CD4-positive, alpha-beta T cell (primary cell): ENCODE measurements at regions not wholly inside any gene's neighbourhood (a gene's known extent, or its start where the extent isn't known, plus 50 kb on each side); places are given as distances from the start of the nearest gene placed in this dataset.

Experiments used
- ATAC-seq: fragments of 200-7000 bp; cut with Tn5 transposase; one replicate; pipeline ENCODE4 v1.10.0; 2022; ENCODE audit warnings: mild to moderate bottlenecking; ENCODE audit not compliant: poor library complexity
- CTCF ChIA-PET: fragments of 350-600 bp; sonication (Branson Sonifier 250); formaldehyde crosslinking; loops from one replicate; lab custom pipeline; 2021; ENCODE audit warnings: antibody characterized with exemption, inconsistent platforms; lab: Charles Lee
- POLR2A ChIA-PET: fragments of 350-600 bp; sonication (Branson Sonifier 250); formaldehyde crosslinking; loops from one replicate; lab custom pipeline; 2021; ENCODE audit warnings: antibody characterized with exemption, inconsistent platforms; lab: Charles Lee
- DNase-seq, 14 experiments: peaks; one replicate each; pipeline ENCODE4 v3.0.0-alpha.2; 2013 to 2020; ENCODE audit warnings: mixed read lengths in 2 of 14
- H3K27ac ChIP-seq, 2 donors: one replicate each; pipeline versions ENCODE4 v1.5.1 to v1.7.0; 2013; ENCODE audit warnings: low read length in 2 of 2, low read depth in 1 of 2, mild to moderate bottlenecking in 1 of 2
- H3K27me3 ChIP-seq, 2 experiments: 1 replicate in 1 of 2; 2 replicates in 1 of 2; pipeline versions ENCODE4 v1.6.1 to v1.7.0; 2013; ENCODE audit warnings: low read length in 2 of 2, control low read depth in 1 of 2, mild to moderate bottlenecking in 1 of 2, moderate library complexity in 1 of 2; ENCODE audit not compliant: insufficient read depth in 2 of 2, control insufficient read depth in 1 of 2
- H3K36me3 ChIP-seq: one replicate; pipeline ENCODE4 v1.6.1; 2013; ENCODE audit warnings: low read length, control low read depth; ENCODE audit not compliant: insufficient read depth
- H3K4me1 ChIP-seq: one replicate; pipeline ENCODE4 v1.6.1; 2013; ENCODE audit warnings: low read length, control low read depth; ENCODE audit not compliant: insufficient read depth
- H3K4me3 ChIP-seq: one replicate; pipeline ENCODE4 v1.5.1; 2013; ENCODE audit warnings: mild to moderate bottlenecking, low read length, moderate library complexity
- H3K9me3 ChIP-seq, 2 experiments: 1 replicate in 1 of 2; 2 replicates in 1 of 2; pipeline versions ENCODE4 v1.6.1 to v1.7.0; 2013; ENCODE audit warnings: low read length in 2 of 2, mild to moderate bottlenecking in 2 of 2, control low read depth in 1 of 2, moderate library complexity in 1 of 2; ENCODE audit not compliant: control insufficient read depth in 1 of 2, insufficient read depth in 1 of 2
- H3K27ac Mint-ChIP-seq: one replicate; pipeline ENCODE4 v1.8.0; 2020; ENCODE audit warnings: mixed read lengths
- H3K27me3 Mint-ChIP-seq: one replicate; pipeline ENCODE4 v1.8.0; 2021; ENCODE audit warnings: mixed read lengths
- H3K36me3 Mint-ChIP-seq: one replicate; pipeline ENCODE4 v1.8.0; 2021; ENCODE audit warnings: low read depth, mixed read lengths
- H3K4me1 Mint-ChIP-seq: one replicate; pipeline ENCODE4 v1.8.0; 2021; ENCODE audit warnings: low read depth, mixed read lengths
- H3K4me3 Mint-ChIP-seq: one replicate; pipeline ENCODE4 v1.8.0; 2020; ENCODE audit warnings: mild to moderate bottlenecking, mixed read lengths
- H3K9me3 Mint-ChIP-seq: one replicate; pipeline ENCODE4 v1.8.0; 2020; ENCODE audit warnings: mixed read lengths
- intact Hi-C, 2 experiments: fragments of 100-400 bp; cut with DNase I in 1 of 2; cut with micrococcal nuclease in 1 of 2; formaldehyde crosslinking; loops; one replicate each; pipeline versions ENCODE4 v1.15.1 to v1.9.0; 2023 to 2025; cut with DNase I, micrococcal nuclease
- TF ChIP-seq, protein P1 (sequence below): fragments of 200-600 bp; IDR thresholded peaks from one replicate; pipeline ENCODE4 v1.8.0; 2022; ENCODE audit warnings: antibody characterized with exemption, mild to moderate bottlenecking

DNA sequence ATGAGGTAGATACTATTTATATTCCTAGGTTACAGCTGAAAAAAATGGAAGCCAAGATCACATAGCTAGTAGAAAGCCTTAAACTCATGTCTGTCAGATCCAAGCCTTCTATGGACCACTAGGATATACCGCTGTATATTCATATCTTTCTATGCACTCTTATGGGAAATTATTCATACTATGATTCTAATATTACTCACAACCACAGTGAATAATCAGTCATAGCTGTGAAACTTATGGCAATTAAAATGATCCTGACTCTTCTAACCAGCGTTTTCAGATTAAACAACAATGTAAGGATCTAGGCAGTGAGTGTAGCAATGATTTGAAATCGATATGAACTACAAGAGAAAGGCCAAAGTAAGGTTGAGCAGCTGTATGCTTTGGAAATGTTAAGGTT, 111.0 kb downstream of the RASGEF1B start:
- CTCF ChIA-PET: interaction anchor here (1.3 kb wide), 1 partner anchor 9 kb away, joined by 3 read pairs; no protein-coding TSS in a partner anchor
- POLR2A ChIA-PET: no interaction called here
- H3K27ac ChIP-seq: no peak overlapping the region
- Mint-ChIP-seq H3K36me3 (no peaks in the 10 kb centered on the region), H3K27ac (no peak overlapping the region), H3K27me3 (peaks cover 22% of the 10 kb centered on the region), H3K4me3 (no peak overlapping the region), H3K4me1 (no peaks in the 10 kb centered on the region), H3K9me3 (no peaks in the 10 kb centered on the region)
- intact Hi-C loops: no loop called here
- no peaks in the 10 kb centered on the region for H3K9me3 ChIP-seq
- no peak overlapping the region for H3K4me3 ChIP-seq
- ATAC-seq (no peak), DNase-seq (no peak)
- TF ChIP-seq, protein P1, sequence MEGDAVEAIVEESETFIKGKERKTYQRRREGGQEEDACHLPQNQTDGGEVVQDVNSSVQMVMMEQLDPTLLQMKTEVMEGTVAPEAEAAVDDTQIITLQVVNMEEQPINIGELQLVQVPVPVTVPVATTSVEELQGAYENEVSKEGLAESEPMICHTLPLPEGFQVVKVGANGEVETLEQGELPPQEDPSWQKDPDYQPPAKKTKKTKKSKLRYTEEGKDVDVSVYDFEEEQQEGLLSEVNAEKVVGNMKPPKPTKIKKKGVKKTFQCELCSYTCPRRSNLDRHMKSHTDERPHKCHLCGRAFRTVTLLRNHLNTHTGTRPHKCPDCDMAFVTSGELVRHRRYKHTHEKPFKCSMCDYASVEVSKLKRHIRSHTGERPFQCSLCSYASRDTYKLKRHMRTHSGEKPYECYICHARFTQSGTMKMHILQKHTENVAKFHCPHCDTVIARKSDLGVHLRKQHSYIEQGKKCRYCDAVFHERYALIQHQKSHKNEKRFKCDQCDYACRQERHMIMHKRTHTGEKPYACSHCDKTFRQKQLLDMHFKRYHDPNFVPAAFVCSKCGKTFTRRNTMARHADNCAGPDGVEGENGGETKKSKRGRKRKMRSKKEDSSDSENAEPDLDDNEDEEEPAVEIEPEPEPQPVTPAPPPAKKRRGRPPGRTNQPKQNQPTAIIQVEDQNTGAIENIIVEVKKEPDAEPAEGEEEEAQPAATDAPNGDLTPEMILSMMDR: no peak
- peaks cover 0 to 10% of the 10 kb centered on the region in 2 experiments for H3K27me3 ChIP-seq
- H3K36me3 ChIP-seq: no peaks in the 10 kb centered on the region
- no peaks in the 10 kb centered on the region for H3K4me1 ChIP-seq

- CTCF ChIA-PET: no interaction called here
Measured at GRCh38 chr4:81359207-81359606, 112.5 kb downstream of the RASGEF1B start.

GRCh38 chr4:81358154-81358553, 113.6 kb downstream of the RASGEF1B start:
- Mint-ChIP-seq H3K27me3 (peaks cover 33% of the 10 kb centered on the region), H3K36me3 (no peaks in the 10 kb centered on the region), H3K27ac (no peak overlapping the region), H3K9me3 (no peaks in the 10 kb centered on the region), H3K4me1 (no peaks in the 10 kb centered on the region), H3K4me3 (no peak overlapping the region)
- Histone ChIP-seq H3K36me3 (no peaks in the 10 kb centered on the region), H3K4me1 (no peaks in the 10 kb centered on the region), H3K4me3 (no peak overlapping the region), H3K9me3 (no peaks in the 10 kb centered on the region), H3K27ac (no peak overlapping the region), H3K27me3 (peaks cover 0 to 10% of the 10 kb centered on the region in 2 experiments)
- DNase-seq (no peak), ATAC-seq (no peak)
- ChIA-PET POLR2A (no interaction called here), CTCF (no interaction called here)
- intact Hi-C loops: no loop called here
- TF ChIP-seq, protein P1: no peak

More at GRCh38 chr4:81359207-81359606, 112.5 kb downstream of the RASGEF1B start:
- no peaks in the 10 kb centered on the region for H3K9me3 Mint-ChIP-seq
- peaks cover 24% of the 10 kb centered on the region for H3K27me3 Mint-ChIP-seq
- no peak overlapping the region for H3K27ac ChIP-seq
- no peaks in the 10 kb centered on the region for H3K36me3 ChIP-seq
- ATAC-seq (no peak), DNase-seq (no peak)
- no peak overlapping the region for H3K4me3 Mint-ChIP-seq
- POLR2A ChIA-PET: no interaction called here
- no peak overlapping the region for H3K4me3 ChIP-seq
- TF ChIP-seq, protein P1: no peak
- no peaks in the 10 kb centered on the region for H3K4me1 Mint-ChIP-seq
- H3K36me3 Mint-ChIP-seq: no peaks in the 10 kb centered on the region
- no peak overlapping the region for H3K27ac Mint-ChIP-seq
- no peaks in the 10 kb centered on the region for H3K4me1 ChIP-seq
- peaks cover 0 to 10% of the 10 kb centered on the region in 2 experiments for H3K27me3 ChIP-seq
- intact Hi-C loops: no loop called here
- no peaks in the 10 kb centered on the region for H3K9me3 ChIP-seq
